GM21360 (cell line): ENCODE measurements at regions not wholly inside any gene's neighbourhood (a gene's known extent, or its start where the extent isn't known, plus 50 kb on each side); places are given as distances from the start of the nearest gene placed in this dataset.

ENCODE experiments used
- ATAC-seq: cut with Tn5 transposase; IDR thresholded peaks from one replicate; pipeline ENCODE4 v1.9.1; 2021; ENCODE audit warnings: mild to moderate bottlenecking, moderate library complexity; ENCODE audit not compliant: unreplicated experiment

GRCh38 chr7:16975712-16976111 lies 93.9 kb upstream of the AGR3 start:
- no peak for ATAC-seq

- ATAC-seq, result no peak
Measured at GRCh38 chr7:16978358-16979244, 96.8 kb upstream of the AGR3 start.

GRCh38 chr7:16980539-16980938 lies 98.8 kb upstream of the AGR3 start:
- ATAC-seq, result no peak

GRCh38 chr7:16982640-16983350 lies 101.0 kb upstream of the AGR3 start:
- ATAC-seq, result peak; percentile 61

GRCh38 chr7:16984375-16984774 lies 102.6 kb upstream of the AGR3 start:
- no peak for ATAC-seq

GRCh38 chr7:16985621-16986020 lies 103.8 kb upstream of the AGR3 start:
- ATAC-seq, result no peak

GRCh38 chr7:16986755-16987154 lies 105.0 kb upstream of the AGR3 start:
- no peak for ATAC-seq

- no peak for ATAC-seq
Measured at GRCh38 chr7:16989811-16990413, 108.1 kb upstream of the AGR3 start.

GRCh38 chr7:16991551-16991950 lies 109.8 kb upstream of the AGR3 start:
- no peak for ATAC-seq

- ATAC-seq, result no peak
Measured at GRCh38 chr7:16993543-16993942, 111.8 kb upstream of the AGR3 start.

GRCh38 chr7:16998481-16999051 lies 116.8 kb upstream of the AGR3 start:
- ATAC-seq, result no peak

- no peak for ATAC-seq
Measured at GRCh38 chr7:16999541-17000267, 117.9 kb upstream of the AGR3 start.

GRCh38 chr7:17005271-17005670 lies 123.5 kb upstream of the AGR3 start:
- no peak for ATAC-seq

- ATAC-seq, result no peak
Measured at GRCh38 chr7:17007841-17008240, 126.1 kb upstream of the AGR3 start.

GRCh38 chr7:17009007-17009719 lies 127.4 kb upstream of the AGR3 start:
- ATAC-seq, result peak; percentile 63

- ATAC-seq, result no peak
Measured at GRCh38 chr7:17009933-17010332, 128.2 kb upstream of the AGR3 start.

GRCh38 chr7:17010637-17011300 lies 129.0 kb upstream of the AGR3 start:
- ATAC-seq, result no peak

GRCh38 chr7:17013204-17013603 lies 131.4 kb upstream of the AGR3 start:
- ATAC-seq, result no peak

- no peak for ATAC-seq
Measured at GRCh38 chr7:17014686-17015085, 132.9 kb upstream of the AGR3 start.

- ATAC-seq, result no peak
Measured at GRCh38 chr7:17015598-17016031, 133.8 kb upstream of the AGR3 start.
